Breast epithelium (tissue), 3 donors: ENCODE measurements at regions not wholly inside any gene's neighbourhood (a gene's known extent, or its start where the extent isn't known, plus 50 kb on each side); places are given as distances from the start of the nearest gene placed in this dataset.

Experiments
- CTCF ChIP-seq, 3 donors: fragments of 450-650 bp; IDR thresholded peaks; one replicate each; pipeline ENCODE4 v1.5.1; 2016 to 2017; ENCODE audit warnings: antibody characterized with exemption in 3 of 3, mild to moderate bottlenecking in 3 of 3, moderate library complexity in 3 of 3
- POLR2AphosphoS5 ChIP-seq, 3 donors: sonication (generic); formaldehyde crosslinking; IDR thresholded peaks; one replicate each; pipeline ENCODE4 v1.6.1; 2017; ENCODE audit warnings: antibody characterized with exemption in 3 of 3

- TF ChIP-seq CTCF (IDR thresholded peaks at IDR 0.05): no peak
- TF ChIP-seq POLR2AphosphoS5 (IDR thresholded peaks at IDR 0.05): no peak
Observed at GRCh38 chr1:168835791-168836190, 106.8 kb upstream of the DPT start.
